K562 (cell line): ENCODE measurements at regions not wholly inside any gene's neighbourhood (a gene's known extent, or its start where the extent isn't known, plus 50 kb on each side); places are given as distances from the start of the nearest gene placed in this dataset.

Experiments used
- ATAC-seq: fragments of 200-7000 bp; cut with Tn5 transposase; 3 replicates; pipeline ENCODE4 v1.9.1; 2020; ENCODE audit warnings: moderate library complexity
- BruUV-seq: library from RNA; stranded (reverse); fragments of 400-500 nt; replicated peaks from 2 replicates; lab custom pipeline; 2021; lab: Mats Ljungman, UMichigan
- CTCF ChIA-PET: fragments of 300-600 bp; formaldehyde crosslinking; extraction: SDS; loops from one replicate; lab custom pipeline; 2021; ENCODE audit warnings: low intra/inter-chr PET ratio; lab: Yijun Ruan, JAX
- POLR2A ChIA-PET: fragments of 300-600, 350-650 bp; sonication (Branson Sonifier 250); formaldehyde crosslinking; extraction: SDS; loops from one replicate; lab custom pipeline; 2021; ENCODE audit warnings: antibody characterized with exemption, inconsistent platforms; lab: Yijun Ruan, JAX
- DNase-seq, 4 experiments: peaks; one replicate each; pipeline versions ENCODE4 v3.0.0 to v3.0.0-alpha.2; 2011 to 2018; ENCODE audit warnings: low spot score in 3 of 4, mixed read lengths in 3 of 4; ENCODE audit errors: extremely low read depth in 1 of 4
- FAIRE-seq: peaks from 2 replicates; lab custom pipeline; 2011; peaks lifted over from hg19 to GRCh38; lab: Jason Lieb, UNC
- H2AFZ ChIP-seq: 2 replicates; pipeline ENCODE4 v1.6.0; 2011; ENCODE audit warnings: low read depth, low read length, control low read depth, inconsistent platforms
- H3K27ac ChIP-seq: fragments of 200-600 bp; 3 replicates; pipeline ENCODE4 v1.8.0; 2011; ENCODE audit warnings: low read depth, mild to moderate bottlenecking, control low read depth, inconsistent platforms, low read length, moderate library complexity, mixed read lengths; ENCODE audit errors: extremely low read depth
- H3K27me3 ChIP-seq, 2 experiments: fragments of 300-600 bp in 1 of 2; 2 replicates in 1 of 2; 3 replicates in 1 of 2; pipeline versions ENCODE4 v1.6.0 to v1.8.0; 2011; ENCODE audit warnings: inconsistent platforms in 2 of 2, low read length in 2 of 2, mild to moderate bottlenecking in 1 of 2, mixed read lengths in 1 of 2, moderate library complexity in 1 of 2; ENCODE audit not compliant: control insufficient read depth in 2 of 2, insufficient read depth in 2 of 2
- H3K36me3 ChIP-seq: fragments of 300-600 bp; 3 replicates; pipeline ENCODE4 v1.8.0; 2011; ENCODE audit warnings: mild to moderate bottlenecking, low read length, inconsistent platforms; ENCODE audit not compliant: control insufficient read depth, insufficient read depth
- H3K4me1 ChIP-seq, 2 experiments: fragments of 200-600 bp in 1 of 2; replicated peaks in 1 of 2; 2 replicates in 1 of 2; 3 replicates in 1 of 2; pipeline versions ENCODE4 v1.5.1 to v1.8.0; 2011; ENCODE audit warnings: inconsistent platforms in 2 of 2, low read length in 2 of 2, mild to moderate bottlenecking in 1 of 2, mixed read lengths in 1 of 2, moderate library complexity in 1 of 2; ENCODE audit not compliant: control insufficient read depth in 2 of 2, insufficient read depth in 2 of 2
- H3K4me2 ChIP-seq: 2 replicates; pipeline ENCODE4 v1.6.1; 2011; ENCODE audit warnings: low read length, control low read depth, inconsistent platforms, mixed read lengths; ENCODE audit not compliant: insufficient read depth
- H3K4me3 ChIP-seq: fragments of 200-600 bp; sonication (generic), shearing (Covaris generic); 2 replicates; pipeline ENCODE4 v1.5.1; 2016; ENCODE audit warnings: control low read depth, inconsistent platforms
- H3K79me2 ChIP-seq: fragments of 200-600 bp; 3 replicates; pipeline ENCODE4 v1.8.0; 2011; ENCODE audit warnings: low read length, inconsistent platforms; ENCODE audit not compliant: control insufficient read depth, insufficient read depth
- H3K9ac ChIP-seq, 2 experiments: 2 replicates each; pipeline versions ENCODE4 v1.6.0 to v1.6.1; 2011; ENCODE audit warnings: low read depth in 2 of 2, low read length in 2 of 2, control low read depth in 1 of 2, inconsistent platforms in 1 of 2, mild to moderate bottlenecking in 1 of 2, mixed read lengths in 1 of 2; ENCODE audit not compliant: insufficient read depth in 1 of 2
- H3K9me1 ChIP-seq: one replicate; pipeline ENCODE4 v1.6.0; 2011; ENCODE audit warnings: inconsistent platforms, mild to moderate bottlenecking, low read length, moderate library complexity; ENCODE audit not compliant: control insufficient read depth, insufficient read depth
- H3K9me3 ChIP-seq: replicated peaks from 2 replicates; pipeline ENCODE4 v1.5.1; 2011; ENCODE audit warnings: low read depth, low read length, inconsistent platforms; ENCODE audit not compliant: control insufficient read depth, insufficient read depth
- H4K20me1 ChIP-seq: replicated peaks from 2 replicates; pipeline ENCODE4 v1.6.1; 2011; ENCODE audit warnings: low read length, inconsistent platforms, mixed read lengths; ENCODE audit not compliant: control insufficient read depth, insufficient read depth
- C11orf30 ChIP-seq: fragments of 450-650 bp; IDR thresholded peaks from 2 replicates; pipeline ENCODE4 v1.6.1; 2016; ENCODE audit warnings: low read depth, mild to moderate bottlenecking
- ETS2 ChIP-seq: IDR thresholded peaks from 2 replicates; pipeline ENCODE4 v1.6.1; 2016; ENCODE audit warnings: borderline replicate concordance, missing genetic modification characterization, mild to moderate bottlenecking, moderate library complexity, missing compliant biosample characterization; ENCODE audit not compliant: poor library complexity, severe bottlenecking
- ETV6 ChIP-seq, 3 experiments: fragments of 150-350 bp in 1 of 3; sonication (generic) in 1 of 3; formaldehyde crosslinking in 1 of 3; IDR thresholded peaks; 2 replicates each; pipeline versions ENCODE4 v1.6.1 to v1.8.0; 2014 to 2022; ENCODE audit warnings: borderline replicate concordance in 2 of 3, low read depth in 2 of 3, antibody characterized with exemption in 1 of 3, low read length in 1 of 3, mild to moderate bottlenecking in 1 of 3, missing genetic modification reagents in 1 of 3
- GATA2 ChIP-seq: sonication (generic); formaldehyde crosslinking; IDR thresholded peaks from 2 replicates; pipeline ENCODE4 v1.4.0; 2020; ENCODE audit warnings: mild to moderate bottlenecking, missing genetic modification reagents
- MAX ChIP-seq: sonication (generic); formaldehyde crosslinking; IDR thresholded peaks from 2 replicates; pipeline ENCODE4 v1.9.0; 2022; ENCODE audit warnings: mild to moderate bottlenecking, missing genetic modification reagents
- MTA1 ChIP-seq: fragments of 450-650 bp; IDR thresholded peaks from 2 replicates; pipeline ENCODE4 v1.6.1; 2017; ENCODE audit warnings: borderline replicate concordance
- NFYB ChIP-seq: IDR thresholded peaks from 2 replicates; pipeline ENCODE4 v1.6.1; 2011; ENCODE audit warnings: mild to moderate bottlenecking, moderate library complexity; ENCODE audit not compliant: insufficient read length; ENCODE audit errors: extremely low read depth
- ZNF311 ChIP-seq: fragments of 250-450 bp; sonication (Bioruptor Pico); IDR thresholded peaks from 2 replicates; pipeline ENCODE4 v1.4.0; 2020; ENCODE audit warnings: mild to moderate bottlenecking, moderate library complexity
- ZNF551 ChIP-seq: fragments of 250-450 bp; sonication (Bioruptor Pico); IDR thresholded peaks from 2 replicates; pipeline ENCODE4 v1.5.0; 2021; ENCODE audit warnings: mild to moderate bottlenecking, moderate library complexity
- WGBS: fragments of 100-300 bp; shearing (Covaris generic); methylation state at CpG from one replicate; pipeline ENCODE4 v1.1.6; 2016; ENCODE audit warnings: low coverage, mixed read lengths; ENCODE audit not compliant: insufficient coverage; ENCODE audit errors: missing lambda C conversion rate; 5-methylcytosine and 5-hydroxymethylcytosine counted together
- in situ Hi-C: fragments of 300-500 bp; cut with MboI; formaldehyde crosslinking; loops from 4 replicates; pipeline ENCODE4 v1.15.0; 2018; ENCODE audit warnings: inconsistent platforms, mixed read lengths
- intact Hi-C: fragments of 100-400 bp; cut with micrococcal nuclease; formaldehyde crosslinking; loops from 2 replicates; pipeline ENCODE4 v1.14.2; 2022
- TF ChIP-seq, protein P1 (sequence below): IDR thresholded peaks from 2 replicates; pipeline ENCODE4 v1.6.1; 2011; ENCODE audit warnings: borderline replicate concordance, low read depth, mild to moderate bottlenecking, moderate library complexity, low read length; ENCODE audit not compliant: insufficient read depth, poor library complexity, severe bottlenecking
- TF ChIP-seq, protein P2 (sequence below), 2 experiments: fragments of 450-650 bp; IDR thresholded peaks; 2 replicates each; pipeline ENCODE4 v1.6.1; 2016; ENCODE audit warnings: mild to moderate bottlenecking in 2 of 2, borderline replicate concordance in 1 of 2, low read depth in 1 of 2, moderate library complexity in 1 of 2

- in situ Hi-C loops (no loop called here), intact Hi-C loops (no loop called here)
- FAIRE-seq = no peak
- Histone ChIP-seq H3K27me3 (no peaks in the 10 kb centered on the region), H2AFZ (no peak overlapping the region), H3K9me1 (no peaks in the 10 kb centered on the region), H3K36me3 (no peaks in the 10 kb centered on the region), H3K9me3 (no peaks in the 10 kb centered on the region), H3K4me2 (no peak overlapping the region), H3K4me3 (no peak overlapping the region), H3K79me2 (no peaks in the 10 kb centered on the region), H3K9ac (no peak overlapping the region), H3K4me1 (no peaks in the 10 kb centered on the region), H3K27ac (no peak overlapping the region), H4K20me1 (no peaks in the 10 kb centered on the region)
- ChIA-PET POLR2A (no interaction called here), CTCF (no interaction called here)
- no peak for DNase-seq
- BruUV-seq = no TSS peak
- no peak for ATAC-seq
- WGBS = 0% methylated on average over 2 of the region's 2 CpGs
- no peak for TF ChIP-seq ETV6 (IDR thresholded peaks at IDR 0.05; ENCODE audit: borderline replicate concordance in 1 of 2, low read depth in 2 of 2, low read length in 1 of 2)
- TF ChIP-seq ETV6 (CRISPR knock-in tag; IDR thresholded peaks at IDR 0.05; ENCODE audit: borderline replicate concordance) = no peak
- TF ChIP-seq, protein P1, sequence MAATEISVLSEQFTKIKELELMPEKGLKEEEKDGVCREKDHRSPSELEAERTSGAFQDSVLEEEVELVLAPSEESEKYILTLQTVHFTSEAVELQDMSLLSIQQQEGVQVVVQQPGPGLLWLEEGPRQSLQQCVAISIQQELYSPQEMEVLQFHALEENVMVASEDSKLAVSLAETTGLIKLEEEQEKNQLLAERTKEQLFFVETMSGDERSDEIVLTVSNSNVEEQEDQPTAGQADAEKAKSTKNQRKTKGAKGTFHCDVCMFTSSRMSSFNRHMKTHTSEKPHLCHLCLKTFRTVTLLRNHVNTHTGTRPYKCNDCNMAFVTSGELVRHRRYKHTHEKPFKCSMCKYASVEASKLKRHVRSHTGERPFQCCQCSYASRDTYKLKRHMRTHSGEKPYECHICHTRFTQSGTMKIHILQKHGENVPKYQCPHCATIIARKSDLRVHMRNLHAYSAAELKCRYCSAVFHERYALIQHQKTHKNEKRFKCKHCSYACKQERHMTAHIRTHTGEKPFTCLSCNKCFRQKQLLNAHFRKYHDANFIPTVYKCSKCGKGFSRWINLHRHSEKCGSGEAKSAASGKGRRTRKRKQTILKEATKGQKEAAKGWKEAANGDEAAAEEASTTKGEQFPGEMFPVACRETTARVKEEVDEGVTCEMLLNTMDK = no peak
- no peak for TF ChIP-seq NFYB
- no peak for TF ChIP-seq ZNF311 (CRISPR knock-in tag)
- TF ChIP-seq, protein P2, sequence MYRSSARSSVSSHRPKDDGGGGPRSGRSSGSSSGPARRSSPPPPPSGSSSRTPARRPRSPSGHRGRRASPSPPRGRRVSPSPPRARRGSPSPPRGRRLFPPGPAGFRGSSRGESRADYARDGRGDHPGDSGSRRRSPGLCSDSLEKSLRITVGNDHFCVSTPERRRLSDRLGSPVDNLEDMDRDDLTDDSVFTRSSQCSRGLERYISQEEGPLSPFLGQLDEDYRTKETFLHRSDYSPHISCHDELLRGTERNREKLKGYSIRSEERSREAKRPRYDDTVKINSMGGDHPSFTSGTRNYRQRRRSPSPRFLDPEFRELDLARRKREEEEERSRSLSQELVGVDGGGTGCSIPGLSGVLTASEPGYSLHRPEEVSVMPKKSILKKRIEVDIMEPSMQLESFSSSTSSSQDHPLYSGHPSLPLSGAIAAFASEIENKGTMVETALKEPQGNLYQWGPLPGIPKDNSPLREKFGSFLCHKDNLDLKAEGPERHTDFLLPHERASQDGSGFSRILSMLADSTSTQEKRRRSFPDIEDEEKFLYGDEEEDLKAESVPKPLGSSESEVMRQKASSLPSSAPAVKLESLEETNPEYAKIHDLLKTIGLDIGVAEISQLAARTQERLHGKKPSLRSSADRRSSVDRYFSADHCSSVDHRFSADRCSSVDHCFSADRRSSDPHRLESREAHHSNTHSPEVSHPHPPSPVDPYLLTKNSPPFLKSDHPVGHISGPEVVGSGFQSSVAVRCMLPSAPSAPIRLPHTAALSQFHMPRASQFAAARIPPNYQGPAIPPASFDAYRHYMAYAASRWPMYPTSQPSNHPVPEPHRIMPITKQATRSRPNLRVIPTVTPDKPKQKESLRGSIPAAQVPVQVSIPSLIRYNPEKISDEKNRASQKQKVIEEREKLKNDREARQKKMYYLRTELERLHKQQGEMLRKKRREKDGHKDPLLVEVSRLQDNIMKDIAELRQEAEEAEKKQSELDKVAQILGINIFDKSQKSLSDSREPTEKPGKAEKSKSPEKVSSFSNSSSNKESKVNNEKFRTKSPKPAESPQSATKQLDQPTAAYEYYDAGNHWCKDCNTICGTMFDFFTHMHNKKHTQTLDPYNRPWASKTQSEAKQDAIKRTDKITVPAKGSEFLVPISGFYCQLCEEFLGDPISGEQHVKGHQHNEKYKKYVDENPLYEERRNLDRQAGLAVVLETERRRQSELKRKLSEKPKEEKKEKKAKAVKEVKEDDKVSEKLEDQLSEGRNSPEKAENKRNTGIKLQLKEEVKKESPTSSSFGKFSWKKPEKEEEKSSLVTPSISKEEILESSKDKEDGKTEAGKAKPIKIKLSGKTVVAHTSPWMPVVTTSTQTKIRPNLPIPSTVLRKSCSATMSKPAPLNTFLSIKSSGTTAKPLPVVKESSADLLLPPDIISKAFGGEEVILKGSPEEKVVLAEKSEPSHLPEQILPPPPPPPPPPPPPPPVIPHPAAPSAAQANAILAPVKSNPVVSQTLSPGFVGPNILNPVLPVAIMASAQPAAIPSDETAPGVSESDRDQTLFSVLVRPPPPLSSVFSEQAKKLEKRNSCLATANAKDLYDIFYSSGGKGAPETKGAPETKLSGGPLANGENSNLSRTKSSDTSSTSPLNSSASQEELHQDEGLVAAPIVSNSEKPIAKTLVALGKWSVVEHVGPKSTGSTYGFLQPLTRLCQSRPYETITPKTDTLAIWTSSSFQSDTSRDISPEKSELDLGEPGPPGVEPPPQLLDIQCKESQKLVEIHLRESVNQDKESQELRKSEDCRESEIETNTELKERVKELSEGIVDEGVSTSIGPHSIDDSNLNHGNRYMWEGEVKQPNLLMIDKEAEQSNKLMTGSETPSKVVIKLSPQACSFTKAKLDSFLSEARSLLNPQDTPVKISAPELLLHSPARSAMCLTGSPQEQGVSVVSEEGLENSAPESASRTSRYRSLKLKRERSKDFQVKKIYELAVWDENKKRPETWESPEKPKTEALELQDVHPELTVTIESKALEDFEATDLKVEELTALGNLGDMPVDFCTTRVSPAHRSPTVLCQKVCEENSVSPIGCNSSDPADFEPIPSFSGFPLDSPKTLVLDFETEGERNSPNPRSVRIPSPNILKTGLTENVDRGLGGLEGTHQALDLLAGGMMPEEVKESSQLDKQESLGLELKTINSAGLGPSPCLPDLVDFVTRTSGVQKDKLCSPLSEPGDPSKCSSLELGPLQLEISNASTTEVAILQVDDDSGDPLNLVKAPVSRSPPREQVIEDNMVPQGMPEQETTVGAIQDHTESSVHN (IDR thresholded peaks at IDR 0.05; ENCODE audit: borderline replicate concordance in 1 of 2, low read depth in 1 of 2) = no peak
- no peak for TF ChIP-seq C11orf30
- no peak for TF ChIP-seq GATA2 (CRISPR knock-in tag)
- no peak for TF ChIP-seq MAX (CRISPR knock-in tag)
- TF ChIP-seq ETS2 = no peak
- TF ChIP-seq MTA1 = no peak
- no peak for TF ChIP-seq ZNF551 (CRISPR knock-in tag)
These were observed 297.4 kb downstream of the CETN3 start for GRCh38 chr5:90112033-90112692.
